ENCODE measurements at regions not wholly inside any gene's neighbourhood (a gene's known extent, or its start where the extent isn't known, plus 50 kb on each side); places are given as distances from the start of the nearest gene placed in this dataset.

GRCh38 chr4:13857397-13857796 is 229.9 kb upstream of the BOD1L1 start:
- TF ChIP-seq CTCF (IDR thresholded peaks at IDR 0.05 in 4 of 5, conservative IDR thresholded peaks at IDR 0.05 in 1 of 5) (no peak), POLR2A (IDR thresholded peaks at IDR 0.05) (no peak)

Measured in gastrocnemius medialis (tissue), 4 donors.